Ishikawa (cell line): ENCODE measurements at regions not wholly inside any gene's neighbourhood (a gene's known extent, or its start where the extent isn't known, plus 50 kb on each side); places are given as distances from the start of the nearest gene placed in this dataset.

Experiments used
- CREB1 ChIP-seq: IDR thresholded peaks from 2 replicates; pipeline ENCODE4 v1.6.1; 2012; ENCODE audit warnings: low read depth
- EGR1 ChIP-seq: IDR thresholded peaks from 2 replicates; pipeline ENCODE4 v1.6.1; 2012
- EP300 ChIP-seq: IDR thresholded peaks from 2 replicates; pipeline ENCODE4 v1.6.1; 2012; ENCODE audit warnings: borderline replicate concordance
- MAX ChIP-seq: IDR thresholded peaks from 2 replicates; pipeline ENCODE4 v1.6.1; 2012
- NFIC ChIP-seq: IDR thresholded peaks from 2 replicates; pipeline ENCODE4 v1.6.1; 2012
- RAD21 ChIP-seq: IDR thresholded peaks from 2 replicates; pipeline ENCODE4 v1.6.1; 2012; ENCODE audit warnings: low read depth
- REST ChIP-seq: IDR thresholded peaks from 2 replicates; pipeline ENCODE4 v1.6.1; 2012; ENCODE audit warnings: low read depth, mild to moderate bottlenecking
- TAF1 ChIP-seq: IDR thresholded peaks from 2 replicates; pipeline ENCODE4 v1.6.1; 2012; ENCODE audit warnings: low read depth, mild to moderate bottlenecking
- TCF12 ChIP-seq: IDR thresholded peaks from 2 replicates; pipeline ENCODE4 v1.6.1; 2012; ENCODE audit warnings: low read depth
- YY1 ChIP-seq: IDR thresholded peaks from 2 replicates; pipeline ENCODE4 v1.6.1; 2012; ENCODE audit warnings: low read depth
- ZBTB7A ChIP-seq: IDR thresholded peaks from 2 replicates; pipeline ENCODE4 v1.6.1; 2012; ENCODE audit warnings: low read depth
- TF ChIP-seq, protein P1 (sequence below): IDR thresholded peaks from 2 replicates; pipeline ENCODE4 v1.6.1; 2012

GRCh38 chr11:15451713-15452112 lies 337.0 kb downstream of the INSC start:
- TF ChIP-seq TAF1 (no peak), RAD21 (no peak), REST (no peak), NFIC (no peak), EGR1 (no peak), YY1 (no peak), MAX (no peak), EP300 (no peak), ZBTB7A (no peak), CREB1 (no peak), TCF12 (no peak)
- TF ChIP-seq, protein P1, sequence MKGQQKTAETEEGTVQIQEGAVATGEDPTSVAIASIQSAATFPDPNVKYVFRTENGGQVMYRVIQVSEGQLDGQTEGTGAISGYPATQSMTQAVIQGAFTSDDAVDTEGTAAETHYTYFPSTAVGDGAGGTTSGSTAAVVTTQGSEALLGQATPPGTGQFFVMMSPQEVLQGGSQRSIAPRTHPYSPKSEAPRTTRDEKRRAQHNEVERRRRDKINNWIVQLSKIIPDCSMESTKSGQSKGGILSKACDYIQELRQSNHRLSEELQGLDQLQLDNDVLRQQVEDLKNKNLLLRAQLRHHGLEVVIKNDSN = no peak
